ENCODE measurements at regions not wholly inside any gene's neighbourhood (a gene's known extent, or its start where the extent isn't known, plus 50 kb on each side); places are given as distances from the start of the nearest gene placed in this dataset.

- H3K4me1 Mint-ChIP-seq: no peaks in the 10 kb centered on the region
- DNase-seq (ENCODE audit: low spot score) (no peak), ATAC-seq (no peak)
- H3K27me3 Mint-ChIP-seq (ENCODE audit: low read depth): no peaks in the 10 kb centered on the region
- TF ChIP-seq ZNF281 (CRISPR knock-in tag; IDR thresholded peaks at IDR 0.05) (no peak), MLX (CRISPR knock-in tag; IDR thresholded peaks at IDR 0.05) (no peak), ZNF121 (CRISPR knock-in tag; IDR thresholded peaks at IDR 0.05) (no peak)
- POLR2A ChIA-PET: no interaction called here
- H3K9me3 Mint-ChIP-seq: no peaks in the 10 kb centered on the region
- H3K4me3 Mint-ChIP-seq: no peak overlapping the region
- CTCF ChIA-PET: no interaction called here
- no peaks in the 10 kb centered on the region for H3K36me3 Mint-ChIP-seq
- no peak overlapping the region for H3K27ac Mint-ChIP-seq
Observed at GRCh38 chr6:23280437-23280836, 711.1 kb downstream of the HDGFL1 start.

- Mint-ChIP-seq H3K4me1 (no peaks in the 10 kb centered on the region), H3K27me3 (ENCODE audit: low read depth) (no peaks in the 10 kb centered on the region), H3K36me3 (no peaks in the 10 kb centered on the region), H3K4me3 (no peak overlapping the region), H3K27ac (no peak overlapping the region), H3K9me3 (no peaks in the 10 kb centered on the region)
- ChIA-PET CTCF (no interaction called here), POLR2A (no interaction called here)
- TF ChIP-seq NFYB (CRISPR knock-in tag; conservative IDR thresholded peaks at IDR 0.05; ENCODE audit: low read depth) (no peak), ZBTB43 (CRISPR knock-in tag; IDR thresholded peaks at IDR 0.05) (no peak), TCF7 (CRISPR knock-in tag; IDR thresholded peaks at IDR 0.05; ENCODE audit: low read depth) (no peak), CTCF (IDR thresholded peaks at IDR 0.05) (no peak), USF2 (CRISPR knock-in tag; IDR thresholded peaks at IDR 0.05) (no peak), NR3C1 (CRISPR knock-in tag; conservative IDR thresholded peaks at IDR 0.05; ENCODE audit: low read depth) (no peak), NFATC4 (CRISPR knock-in tag; IDR thresholded peaks at IDR 0.05) (no peak)
- ATAC-seq: no peak
- no peak for DNase-seq (ENCODE audit: low spot score)
Observed at GRCh38 chr6:23282252-23283021, 713.1 kb downstream of the HDGFL1 start.

- DNase-seq (ENCODE audit: low spot score) (no peak), ATAC-seq (no peak)
- H3K4me1 Mint-ChIP-seq: no peaks in the 10 kb centered on the region
- POLR2A ChIA-PET: no interaction called here
- H3K27ac Mint-ChIP-seq: no peak overlapping the region
- H3K9me3 Mint-ChIP-seq: peaks cover 34% of the 10 kb centered on the region
- no peak overlapping the region for H3K4me3 Mint-ChIP-seq
- CTCF ChIA-PET: no interaction called here
- no peaks in the 10 kb centered on the region for H3K36me3 Mint-ChIP-seq
- no peaks in the 10 kb centered on the region for H3K27me3 Mint-ChIP-seq (ENCODE audit: low read depth)
- TF ChIP-seq E2F1 (CRISPR knock-in tag; IDR thresholded peaks at IDR 0.05) (no peak), FOXJ3 (CRISPR knock-in tag; IDR thresholded peaks at IDR 0.05; ENCODE audit: borderline replicate concordance) (no peak), TP53 (CRISPR knock-in tag; IDR thresholded peaks at IDR 0.05) (no peak), ZNF425 (CRISPR knock-in tag; conservative IDR thresholded peaks at IDR 0.05) (no peak), ZBTB21 (CRISPR knock-in tag; IDR thresholded peaks at IDR 0.05; ENCODE audit: borderline replicate concordance) (no peak), AFF4 (CRISPR knock-in tag; IDR thresholded peaks at IDR 0.05; ENCODE audit: borderline replicate concordance) (no peak), EMX1 (CRISPR knock-in tag; IDR thresholded peaks at IDR 0.05) (no peak)
Observed at GRCh38 chr6:23293653-23294052, 724.3 kb downstream of the HDGFL1 start.
